ENCODE measurements at regions not wholly inside any gene's neighbourhood (a gene's known extent, or its start where the extent isn't known, plus 50 kb on each side); places are given as distances from the start of the nearest gene placed in this dataset.

GRCh38 chr7:128177768-128178550, 63.1 kb upstream of the LEP start:
- no peak for DNase-seq (ENCODE audit: low read depth, low spot score)
- ChIA-PET CTCF (no interaction called here), POLR2A (no interaction called here)
- TF ChIP-seq CTCF (IDR thresholded peaks at IDR 0.05; ENCODE audit: insufficient read depth, low read length, missing control alignments): no peak
- no peak overlapping the region for H3K4me3 ChIP-seq (ENCODE audit: low read depth, low read length)

GRCh38 chr7:128178611-128179010, 62.5 kb upstream of the LEP start:
- ChIA-PET CTCF (interaction anchor here (1.0 kb wide), 1 partner anchor 30 kb away, joined by 3 read pairs; no protein-coding TSS in a partner anchor), POLR2A (no interaction called here)
- no peak for TF ChIP-seq CTCF (IDR thresholded peaks at IDR 0.05; ENCODE audit: insufficient read depth, low read length, missing control alignments)
- H3K4me3 ChIP-seq (ENCODE audit: low read depth, low read length): no peak overlapping the region
- DNase-seq (ENCODE audit: low read depth, low spot score): no peak

- ChIA-PET CTCF (no interaction called here), POLR2A (no interaction called here)
- H3K4me3 ChIP-seq (ENCODE audit: low read depth, low read length): no peak overlapping the region
- DNase-seq (ENCODE audit: low read depth, low spot score): no peak
- TF ChIP-seq CTCF (IDR thresholded peaks at IDR 0.05; ENCODE audit: insufficient read depth, low read length, missing control alignments): no peak
Measured at GRCh38 chr7:128188396-128189230, 52.5 kb upstream of the LEP start.

GRCh38 chr7:128189231-128189930, 51.7 kb upstream of the LEP start:
- ChIA-PET POLR2A (no interaction called here), CTCF (interaction anchor here (1.7 to 2.1 kb wide), 2 partner anchors 21 to 54 kb away, joined by 7 read pairs; no protein-coding TSS in a partner anchor)
- TF ChIP-seq CTCF (IDR thresholded peaks at IDR 0.05; ENCODE audit: insufficient read depth, low read length, missing control alignments): no peak
- no peak for DNase-seq (ENCODE audit: low read depth, low spot score)
- H3K4me3 ChIP-seq (ENCODE audit: low read depth, low read length): no peak overlapping the region

GRCh38 chr7:128190051-128190647, 50.9 kb upstream of the LEP start:
- CTCF ChIA-PET: interaction anchor here (1.7 to 2.1 kb wide), 2 partner anchors 20 to 55 kb away, joined by 7 read pairs; no protein-coding TSS in a partner anchor
- TF ChIP-seq CTCF (IDR thresholded peaks at IDR 0.05; ENCODE audit: insufficient read depth, low read length, missing control alignments): no peak
- H3K4me3 ChIP-seq (ENCODE audit: low read depth, low read length): no peak overlapping the region
- DNase-seq (ENCODE audit: low read depth, low spot score): no peak
- POLR2A ChIA-PET: no interaction called here
